DMS53 (cell line): ENCODE measurements at regions not wholly inside any gene's neighbourhood (a gene's known extent, or its start where the extent isn't known, plus 50 kb on each side); places are given as distances from the start of the nearest gene placed in this dataset.

Source experiments
- DNase-seq: peaks from one replicate; lab custom pipeline; 2025; lab: John Stamatoyannopoulos, UW

GRCh38 chr1:56313560-56313959, 265.8 kb downstream of the PLPP3 start:
- DNase-seq: no peak

- DNase-seq: no peak
Observed at GRCh38 chr1:56311766-56312165, 267.6 kb downstream of the PLPP3 start.

- DNase-seq: no peak
Observed at GRCh38 chr1:56310945-56311344, 268.4 kb downstream of the PLPP3 start.

GRCh38 chr1:56309065-56309464, 270.3 kb downstream of the PLPP3 start:
- no peak for DNase-seq

GRCh38 chr1:56304975-56305374, 274.4 kb downstream of the PLPP3 start:
- no peak for DNase-seq

- no peak for DNase-seq
Observed at GRCh38 chr1:56303805-56304204, 275.6 kb downstream of the PLPP3 start.

- DNase-seq: no peak
Observed at GRCh38 chr1:56302878-56303277, 276.5 kb downstream of the PLPP3 start.

- DNase-seq: no peak
Observed at GRCh38 chr1:56301791-56302190, 277.6 kb downstream of the PLPP3 start.

- DNase-seq: no peak
Observed at GRCh38 chr1:56300836-56301235, 278.5 kb downstream of the PLPP3 start.

- DNase-seq: no peak
Observed at GRCh38 chr1:56298866-56299265, 280.5 kb downstream of the PLPP3 start.

- DNase-seq: peak; percentile 87
Observed at GRCh38 chr1:56297904-56298303, 281.5 kb downstream of the PLPP3 start.

GRCh38 chr1:56297208-56297607, 282.2 kb downstream of the PLPP3 start:
- no peak for DNase-seq

- no peak for DNase-seq
Observed at GRCh38 chr1:56295949-56296929, 283.1 kb downstream of the PLPP3 start.

- no peak for DNase-seq
Observed at GRCh38 chr1:56291374-56291919, 287.9 kb downstream of the PLPP3 start.

- peak; percentile 37 for DNase-seq
Observed at GRCh38 chr1:56289260-56289659, 290.1 kb downstream of the PLPP3 start.

GRCh38 chr1:56287721-56288120, 291.6 kb downstream of the PLPP3 start:
- DNase-seq: peak; percentile 48

- DNase-seq: no peak
Observed at GRCh38 chr1:56286956-56287355, 292.4 kb downstream of the PLPP3 start.

GRCh38 chr1:56286506-56286905, 292.9 kb downstream of the PLPP3 start:
- peak; percentile 65 for DNase-seq

- DNase-seq: no peak
Observed at GRCh38 chr1:56285554-56286402, 293.6 kb downstream of the PLPP3 start.

GRCh38 chr1:56284928-56285327, 294.4 kb downstream of the PLPP3 start:
- DNase-seq: no peak

- DNase-seq: no peak
Observed at GRCh38 chr1:56278061-56278460, 301.3 kb downstream of the PLPP3 start.

GRCh38 chr1:56268519-56269140, 310.7 kb downstream of the PLPP3 start:
- DNase-seq: no peak
